ENCODE measurements at regions not wholly inside any gene's neighbourhood (a gene's known extent, or its start where the extent isn't known, plus 50 kb on each side); places are given as distances from the start of the nearest gene placed in this dataset.
"Not testable (repeated sequence)": the region's sequence is repeated elsewhere in the genome, so short reads cannot be mapped to it uniquely, and the experiment has no call there.

- no peak for DNase-seq
These were observed 154.1 kb downstream of the ADSS2 start for GRCh38 chr1:244297616-244298015.

GRCh38 chr1:244300029-244300375 is 151.7 kb downstream of the ADSS2 start:
- not testable (repeated sequence) for DNase-seq

- DNase-seq = no peak
These were observed 150.0 kb downstream of the ADSS2 start for GRCh38 chr1:244301595-244302130.

GRCh38 chr1:244302876-244303609 is 148.7 kb downstream of the ADSS2 start:
- DNase-seq = no peak

- no peak for DNase-seq
These were observed 148.1 kb downstream of the ADSS2 start for GRCh38 chr1:244303610-244303969.

- no peak for DNase-seq
These were observed 147.6 kb downstream of the ADSS2 start for GRCh38 chr1:244304156-244304555.

- no peak for DNase-seq
These were observed 147.1 kb downstream of the ADSS2 start for GRCh38 chr1:244304656-244305055.

GRCh38 chr1:244305776-244306341 is 145.8 kb downstream of the ADSS2 start:
- DNase-seq = no peak

- DNase-seq = no peak
These were observed 145.2 kb downstream of the ADSS2 start for GRCh38 chr1:244306544-244306943.

GRCh38 chr1:244309191-244309590 is 142.5 kb downstream of the ADSS2 start:
- DNase-seq = not testable (repeated sequence)

GRCh38 chr1:244311784-244312532 is 139.8 kb downstream of the ADSS2 start:
- DNase-seq = no peak

GRCh38 chr1:244313346-244313745 is 138.4 kb downstream of the ADSS2 start:
- no peak for DNase-seq

GRCh38 chr1:244314921-244315559 is 136.7 kb downstream of the ADSS2 start:
- no peak for DNase-seq

- DNase-seq = no peak
These were observed 135.7 kb downstream of the ADSS2 start for GRCh38 chr1:244315996-244316395.

- no peak for DNase-seq
These were observed 135.3 kb downstream of the ADSS2 start for GRCh38 chr1:244316407-244316806.

- no peak for DNase-seq
These were observed 134.6 kb downstream of the ADSS2 start for GRCh38 chr1:244316986-244317655.

GRCh38 chr1:244318078-244318477 is 133.6 kb downstream of the ADSS2 start:
- DNase-seq = no peak

- DNase-seq = no peak
These were observed 133.2 kb downstream of the ADSS2 start for GRCh38 chr1:244318512-244318911.

GRCh38 chr1:244319283-244320132 is 132.2 kb downstream of the ADSS2 start:
- no peak for DNase-seq

- DNase-seq = no peak
These were observed 129.5 kb downstream of the ADSS2 start for GRCh38 chr1:244322181-244322580.

- no peak for DNase-seq
These were observed 128.8 kb downstream of the ADSS2 start for GRCh38 chr1:244322791-244323521.
